GM12878 (cell line): ENCODE measurements at regions not wholly inside any gene's neighbourhood (a gene's known extent, or its start where the extent isn't known, plus 50 kb on each side); places are given as distances from the start of the nearest gene placed in this dataset.
A peak's percentile ranks its signal among the peaks of the same experiment; 100 is the strongest.

Experiments
- HCFC1 ChIP-seq: fragments of 150-350 bp; IDR thresholded peaks from 2 replicates; pipeline ENCODE4 v1.6.1; 2014; ENCODE audit warnings: low read length
- KAT2A ChIP-seq: conservative IDR thresholded peaks from 2 replicates; pipeline ENCODE4 v1.6.1; 2011; ENCODE audit warnings: low read depth, low read length; ENCODE audit not compliant: control insufficient read depth
- MEF2A ChIP-seq: IDR thresholded peaks from 2 replicates; pipeline ENCODE4 v1.6.1; 2011; ENCODE audit warnings: low read depth, mild to moderate bottlenecking, low read length, moderate library complexity; ENCODE audit not compliant: insufficient read depth
- NBN ChIP-seq: fragments of 450-650 bp; IDR thresholded peaks from 2 replicates; pipeline ENCODE4 v1.6.1; 2016
- POU2F2 ChIP-seq: IDR thresholded peaks from 3 replicates; pipeline ENCODE4 v1.6.1; 2011; ENCODE audit warnings: low read depth, mild to moderate bottlenecking, low read length, borderline replicate concordance
- RUNX3 ChIP-seq: IDR thresholded peaks from 2 replicates; pipeline ENCODE4 v1.6.1; 2012; ENCODE audit warnings: low read length, inconsistent platforms
- SPI1 ChIP-seq: IDR thresholded peaks from 2 replicates; pipeline ENCODE4 v1.6.1; 2011; ENCODE audit warnings: low read depth, mild to moderate bottlenecking, low read length, moderate library complexity, borderline replicate concordance; ENCODE audit not compliant: insufficient read depth
- TF ChIP-seq, protein P1 (sequence below): IDR thresholded peaks from 2 replicates; pipeline ENCODE4 v1.6.1; 2012; ENCODE audit warnings: mild to moderate bottlenecking, low read depth, low read length
- TF ChIP-seq, protein P2 (sequence below): IDR thresholded peaks from 2 replicates; pipeline ENCODE4 v1.6.1; 2011; ENCODE audit warnings: low read depth, low read length, improper control_type of control experiment, borderline replicate concordance
- TF ChIP-seq, protein P3 (sequence below): IDR thresholded peaks from 2 replicates; pipeline ENCODE4 v1.6.1; 2012; ENCODE audit warnings: low read length, inconsistent platforms

DNA sequence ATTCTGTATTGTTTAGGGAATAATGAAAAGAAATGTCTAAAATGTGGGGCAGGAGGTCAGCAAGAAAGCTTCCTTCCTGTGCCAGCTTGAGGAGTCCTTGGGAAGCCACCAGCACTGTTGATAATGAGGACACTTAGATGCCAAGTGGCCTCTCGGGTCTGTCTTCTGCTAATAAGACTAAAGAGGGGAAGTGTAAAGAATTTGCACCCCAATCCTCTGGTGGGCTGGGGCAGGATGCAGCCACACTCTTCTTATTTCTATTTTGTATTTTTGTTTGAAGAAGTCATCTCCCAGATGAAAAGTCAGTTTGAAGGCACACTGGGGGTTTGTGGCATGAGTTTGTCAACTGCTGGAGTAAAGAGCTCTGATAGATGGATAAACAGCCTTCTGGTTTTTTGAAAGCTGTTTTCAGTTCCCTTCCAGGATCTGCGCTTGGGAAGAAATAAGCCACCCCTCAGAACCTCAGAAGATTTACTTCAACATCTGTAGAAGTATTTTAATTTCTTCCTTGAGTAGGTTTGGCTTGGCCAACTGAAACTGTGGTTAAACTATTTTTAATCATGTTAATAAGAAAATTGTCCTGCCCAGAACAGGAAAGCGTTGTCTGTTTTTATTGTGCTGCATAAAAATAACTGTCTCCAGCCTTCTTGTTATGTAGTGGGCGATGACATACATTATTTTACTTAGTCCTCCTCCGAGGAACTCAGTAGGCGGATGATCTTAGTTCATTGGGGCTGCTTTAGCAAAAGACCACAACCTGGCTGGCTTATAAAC, 128.8 kb upstream of the GPR26 start (continued):
- TF ChIP-seq SPI1 (peak; percentile 73), NBN (no peak), HCFC1 (no peak), RUNX3 (peak; percentile 89), MEF2A (peak; percentile 92), POU2F2 (0 out of 3 replicates have a peak, but pooled peaks have one; percentile 40), KAT2A (no peak)
- TF ChIP-seq, protein P1, sequence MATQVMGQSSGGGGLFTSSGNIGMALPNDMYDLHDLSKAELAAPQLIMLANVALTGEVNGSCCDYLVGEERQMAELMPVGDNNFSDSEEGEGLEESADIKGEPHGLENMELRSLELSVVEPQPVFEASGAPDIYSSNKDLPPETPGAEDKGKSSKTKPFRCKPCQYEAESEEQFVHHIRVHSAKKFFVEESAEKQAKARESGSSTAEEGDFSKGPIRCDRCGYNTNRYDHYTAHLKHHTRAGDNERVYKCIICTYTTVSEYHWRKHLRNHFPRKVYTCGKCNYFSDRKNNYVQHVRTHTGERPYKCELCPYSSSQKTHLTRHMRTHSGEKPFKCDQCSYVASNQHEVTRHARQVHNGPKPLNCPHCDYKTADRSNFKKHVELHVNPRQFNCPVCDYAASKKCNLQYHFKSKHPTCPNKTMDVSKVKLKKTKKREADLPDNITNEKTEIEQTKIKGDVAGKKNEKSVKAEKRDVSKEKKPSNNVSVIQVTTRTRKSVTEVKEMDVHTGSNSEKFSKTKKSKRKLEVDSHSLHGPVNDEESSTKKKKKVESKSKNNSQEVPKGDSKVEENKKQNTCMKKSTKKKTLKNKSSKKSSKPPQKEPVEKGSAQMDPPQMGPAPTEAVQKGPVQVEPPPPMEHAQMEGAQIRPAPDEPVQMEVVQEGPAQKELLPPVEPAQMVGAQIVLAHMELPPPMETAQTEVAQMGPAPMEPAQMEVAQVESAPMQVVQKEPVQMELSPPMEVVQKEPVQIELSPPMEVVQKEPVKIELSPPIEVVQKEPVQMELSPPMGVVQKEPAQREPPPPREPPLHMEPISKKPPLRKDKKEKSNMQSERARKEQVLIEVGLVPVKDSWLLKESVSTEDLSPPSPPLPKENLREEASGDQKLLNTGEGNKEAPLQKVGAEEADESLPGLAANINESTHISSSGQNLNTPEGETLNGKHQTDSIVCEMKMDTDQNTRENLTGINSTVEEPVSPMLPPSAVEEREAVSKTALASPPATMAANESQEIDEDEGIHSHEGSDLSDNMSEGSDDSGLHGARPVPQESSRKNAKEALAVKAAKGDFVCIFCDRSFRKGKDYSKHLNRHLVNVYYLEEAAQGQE, result no peak
- TF ChIP-seq, protein P2, sequence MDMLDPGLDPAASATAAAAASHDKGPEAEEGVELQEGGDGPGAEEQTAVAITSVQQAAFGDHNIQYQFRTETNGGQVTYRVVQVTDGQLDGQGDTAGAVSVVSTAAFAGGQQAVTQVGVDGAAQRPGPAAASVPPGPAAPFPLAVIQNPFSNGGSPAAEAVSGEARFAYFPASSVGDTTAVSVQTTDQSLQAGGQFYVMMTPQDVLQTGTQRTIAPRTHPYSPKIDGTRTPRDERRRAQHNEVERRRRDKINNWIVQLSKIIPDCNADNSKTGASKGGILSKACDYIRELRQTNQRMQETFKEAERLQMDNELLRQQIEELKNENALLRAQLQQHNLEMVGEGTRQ, result no peak
- TF ChIP-seq, protein P3, sequence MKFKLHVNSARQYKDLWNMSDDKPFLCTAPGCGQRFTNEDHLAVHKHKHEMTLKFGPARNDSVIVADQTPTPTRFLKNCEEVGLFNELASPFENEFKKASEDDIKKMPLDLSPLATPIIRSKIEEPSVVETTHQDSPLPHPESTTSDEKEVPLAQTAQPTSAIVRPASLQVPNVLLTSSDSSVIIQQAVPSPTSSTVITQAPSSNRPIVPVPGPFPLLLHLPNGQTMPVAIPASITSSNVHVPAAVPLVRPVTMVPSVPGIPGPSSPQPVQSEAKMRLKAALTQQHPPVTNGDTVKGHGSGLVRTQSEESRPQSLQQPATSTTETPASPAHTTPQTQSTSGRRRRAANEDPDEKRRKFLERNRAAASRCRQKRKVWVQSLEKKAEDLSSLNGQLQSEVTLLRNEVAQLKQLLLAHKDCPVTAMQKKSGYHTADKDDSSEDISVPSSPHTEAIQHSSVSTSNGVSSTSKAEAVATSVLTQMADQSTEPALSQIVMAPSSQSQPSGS, result peak; percentile 79
- TF ChIP-seq, all 136 proteins: peak for 12
